HG03280 (cell line): ENCODE measurements at regions not wholly inside any gene's neighbourhood (a gene's known extent, or its start where the extent isn't known, plus 50 kb on each side); places are given as distances from the start of the nearest gene placed in this dataset.

Experiments used
- ATAC-seq: cut with Tn5 transposase; IDR thresholded peaks from one replicate; pipeline ENCODE4 v1.9.1; 2021; ENCODE audit warnings: mild to moderate bottlenecking, moderate library complexity; ENCODE audit not compliant: unreplicated experiment

DNA sequence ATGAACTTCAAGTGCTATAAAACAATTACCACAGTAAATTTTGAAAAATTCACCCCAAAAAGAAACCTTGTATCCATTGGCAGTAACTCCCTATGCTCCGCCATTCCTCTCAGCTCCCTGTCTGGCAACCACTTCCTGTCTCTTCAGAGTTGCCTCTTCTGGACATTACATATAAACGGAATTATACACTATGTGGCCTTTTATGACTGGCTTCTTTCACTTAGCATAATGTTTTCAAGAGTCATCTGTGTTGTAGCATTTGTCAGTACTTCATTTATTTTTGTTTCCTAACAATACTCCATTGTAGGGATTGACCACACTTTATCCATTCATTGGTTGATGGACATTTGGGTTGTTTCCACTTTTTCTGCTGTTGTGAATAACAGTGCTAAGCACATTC is 50.1 kb downstream of the CEP43 start:
- no peak for ATAC-seq

DNA sequence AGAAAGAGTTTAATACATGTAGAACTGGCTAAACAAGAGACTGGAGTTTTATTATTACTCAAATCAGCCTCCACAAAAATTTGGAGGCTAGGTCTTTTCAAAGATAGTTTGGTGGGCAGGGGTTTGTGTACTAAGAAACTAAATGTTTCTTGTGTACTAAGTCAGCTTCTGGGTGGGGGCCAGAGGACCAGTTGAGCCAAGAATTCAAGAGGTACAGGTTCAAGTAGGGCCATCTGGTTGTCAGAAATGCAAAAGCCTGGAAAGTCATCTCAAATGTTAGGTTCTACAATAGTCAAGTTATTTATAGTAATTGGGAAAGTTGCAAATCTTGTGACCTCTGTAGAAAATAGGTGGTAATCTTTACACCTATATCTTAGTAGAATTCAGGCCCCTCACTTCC is 51.7 kb downstream of the CEP43 start:
- no peak for ATAC-seq

DNA sequence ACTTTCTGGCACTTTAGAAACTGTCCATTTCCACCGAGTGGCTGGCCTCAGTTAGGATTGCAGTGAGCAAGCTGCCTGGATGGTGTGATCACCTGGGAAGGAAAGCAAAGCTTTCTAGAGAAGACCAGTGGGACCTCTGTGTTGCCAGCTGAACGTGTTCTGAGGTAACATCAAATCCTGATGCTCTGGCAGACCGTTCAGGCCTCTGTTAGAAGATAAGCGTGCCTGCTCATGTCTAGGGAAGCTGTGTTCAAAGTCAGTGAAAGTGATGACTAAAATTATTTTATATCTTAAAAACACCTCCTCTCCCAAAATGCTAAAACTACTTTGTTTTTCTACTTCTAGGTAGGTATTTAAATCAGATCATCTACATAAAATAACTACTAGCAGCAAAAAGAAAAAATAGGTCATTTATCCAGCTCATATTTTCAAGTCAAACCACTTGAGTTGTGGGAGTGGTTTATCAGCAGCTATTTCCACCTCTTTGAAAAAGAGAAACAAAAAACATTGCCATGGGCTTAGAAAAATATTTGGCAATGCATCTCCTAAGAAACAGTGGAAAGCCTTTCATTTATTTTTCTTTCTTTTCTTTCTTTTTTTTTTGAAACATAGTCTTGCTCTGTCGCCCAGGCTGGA is 54.8 kb downstream of the CEP43 start:
- ATAC-seq = no peak

DNA sequence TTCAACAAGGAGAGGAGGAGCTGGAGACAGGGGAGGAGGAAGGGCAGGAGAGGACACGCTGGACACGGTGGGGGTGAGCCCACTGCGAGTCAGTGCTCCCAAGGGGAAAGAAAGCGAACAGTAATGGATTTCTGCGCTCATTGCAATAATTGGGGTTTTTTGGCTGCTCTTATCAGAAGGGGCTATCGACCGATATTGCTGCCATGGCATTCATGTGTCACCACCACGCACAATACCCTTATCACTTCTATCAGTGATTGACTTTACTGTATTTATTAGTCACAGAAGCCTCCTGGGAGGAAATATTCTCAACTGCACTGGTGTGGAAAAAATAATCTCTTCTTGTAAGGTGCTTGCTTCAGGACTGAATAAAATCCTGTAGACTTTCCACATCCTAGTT is 55.8 kb downstream of the CEP43 start:
- ATAC-seq = no peak

DNA sequence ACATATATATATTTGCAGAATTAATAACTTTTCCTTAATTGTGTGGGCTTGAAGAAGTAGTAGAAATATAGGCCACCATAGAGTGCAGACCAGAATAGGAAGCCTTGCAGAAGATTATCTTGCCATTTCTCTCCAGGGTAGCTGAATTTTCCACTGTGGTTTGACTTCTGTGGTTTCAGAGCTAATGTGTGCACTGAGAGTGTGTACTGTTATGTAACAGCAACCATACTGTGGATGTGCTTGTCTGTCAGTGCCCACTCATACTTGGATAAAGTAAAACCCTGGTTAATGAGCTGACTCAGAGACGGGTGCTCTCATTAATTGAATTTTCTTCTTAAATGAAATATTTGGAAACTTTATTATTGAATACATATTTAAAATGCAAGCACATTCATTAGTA is 57.2 kb downstream of the CEP43 start:
- peak; percentile 93 for ATAC-seq

DNA sequence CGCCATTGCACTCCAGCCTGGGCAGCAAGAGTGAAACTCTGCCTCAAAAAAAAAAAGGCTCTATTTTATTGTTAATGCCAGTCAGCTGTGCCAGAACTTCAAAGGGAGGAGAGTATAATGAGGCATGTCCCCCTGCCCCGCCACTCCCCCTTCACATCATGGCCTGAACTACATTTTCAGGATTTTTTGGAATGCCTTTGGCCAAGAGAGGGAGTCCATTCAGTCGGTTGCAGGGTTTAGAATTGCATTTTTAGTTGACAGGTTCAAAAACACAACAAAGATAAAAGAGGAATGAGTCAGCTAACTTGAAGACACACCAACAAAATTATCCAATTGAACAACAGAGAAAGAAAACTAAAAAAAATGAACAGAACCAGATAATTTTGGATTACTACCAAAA is 59.1 kb downstream of the CEP43 start:
- no peak for ATAC-seq
